Kasumi-1 (cell line): ENCODE measurements at regions not wholly inside any gene's neighbourhood (a gene's known extent, or its start where the extent isn't known, plus 50 kb on each side); places are given as distances from the start of the nearest gene placed in this dataset.
"Not testable (repeated sequence)": the region's sequence is repeated elsewhere in the genome, so short reads cannot be mapped to it uniquely, and the experiment has no call there.

ENCODE experiments used
- DNase-seq, 2 experiments: peaks; one replicate each; lab custom pipeline; 2025; lab: John Stamatoyannopoulos, UW

GRCh38 chr2:186299610-186300009, 186.4 kb upstream of the ZC3H15 start:
- no peak for DNase-seq

- no peak for DNase-seq
Observed at GRCh38 chr2:186302263-186302662, 183.8 kb upstream of the ZC3H15 start.

- no peak for DNase-seq
Observed at GRCh38 chr2:186303091-186303490, 183.0 kb upstream of the ZC3H15 start.

- no peak for DNase-seq
Observed at GRCh38 chr2:186304064-186304463, 182.0 kb upstream of the ZC3H15 start.

GRCh38 chr2:186306754-186307153, 179.3 kb upstream of the ZC3H15 start:
- DNase-seq, result no peak

GRCh38 chr2:186307871-186308270, 178.2 kb upstream of the ZC3H15 start:
- peak; percentile 27 to 48 for DNase-seq

- DNase-seq, result no peak
Observed at GRCh38 chr2:186308347-186308746, 177.7 kb upstream of the ZC3H15 start.

GRCh38 chr2:186309901-186310300, 176.2 kb upstream of the ZC3H15 start:
- no peak for DNase-seq

GRCh38 chr2:186319105-186319504, 167.0 kb upstream of the ZC3H15 start:
- no peak for DNase-seq

- no peak for DNase-seq
Observed at GRCh38 chr2:186325827-186326535, 160.1 kb upstream of the ZC3H15 start.

- DNase-seq, result no peak
Observed at GRCh38 chr2:186327251-186327868, 158.7 kb upstream of the ZC3H15 start.

- no peak for DNase-seq
Observed at GRCh38 chr2:186328838-186329237, 157.2 kb upstream of the ZC3H15 start.

- DNase-seq, result no peak
Observed at GRCh38 chr2:186330050-186330449, 156.0 kb upstream of the ZC3H15 start.

- DNase-seq, result no peak
Observed at GRCh38 chr2:186339716-186340115, 146.3 kb upstream of the ZC3H15 start.

- no peak for DNase-seq
Observed at GRCh38 chr2:186342029-186342428, 144.0 kb upstream of the ZC3H15 start.

GRCh38 chr2:186345745-186346144, 140.3 kb upstream of the ZC3H15 start:
- DNase-seq, result no peak

GRCh38 chr2:186346216-186346615, 139.8 kb upstream of the ZC3H15 start:
- no peak for DNase-seq

- no peak for DNase-seq
Observed at GRCh38 chr2:186347472-186347871, 138.6 kb upstream of the ZC3H15 start.

- no peak for DNase-seq
Observed at GRCh38 chr2:186348200-186348599, 137.9 kb upstream of the ZC3H15 start.

GRCh38 chr2:186349508-186349907, 136.6 kb upstream of the ZC3H15 start:
- DNase-seq, result peak; percentile 99 to 100

- DNase-seq, result not testable (repeated sequence)
Observed at GRCh38 chr2:186354160-186354559, 131.9 kb upstream of the ZC3H15 start.

- no peak for DNase-seq
Observed at GRCh38 chr2:186365406-186365805, 120.7 kb upstream of the ZC3H15 start.

GRCh38 chr2:186379052-186379451, 107.0 kb upstream of the ZC3H15 start:
- no peak for DNase-seq

GRCh38 chr2:186380805-186381204, 105.3 kb upstream of the ZC3H15 start:
- no peak for DNase-seq
